ENCODE measurements at regions not wholly inside any gene's neighbourhood (a gene's known extent, or its start where the extent isn't known, plus 50 kb on each side); places are given as distances from the start of the nearest gene placed in this dataset.

DNA sequence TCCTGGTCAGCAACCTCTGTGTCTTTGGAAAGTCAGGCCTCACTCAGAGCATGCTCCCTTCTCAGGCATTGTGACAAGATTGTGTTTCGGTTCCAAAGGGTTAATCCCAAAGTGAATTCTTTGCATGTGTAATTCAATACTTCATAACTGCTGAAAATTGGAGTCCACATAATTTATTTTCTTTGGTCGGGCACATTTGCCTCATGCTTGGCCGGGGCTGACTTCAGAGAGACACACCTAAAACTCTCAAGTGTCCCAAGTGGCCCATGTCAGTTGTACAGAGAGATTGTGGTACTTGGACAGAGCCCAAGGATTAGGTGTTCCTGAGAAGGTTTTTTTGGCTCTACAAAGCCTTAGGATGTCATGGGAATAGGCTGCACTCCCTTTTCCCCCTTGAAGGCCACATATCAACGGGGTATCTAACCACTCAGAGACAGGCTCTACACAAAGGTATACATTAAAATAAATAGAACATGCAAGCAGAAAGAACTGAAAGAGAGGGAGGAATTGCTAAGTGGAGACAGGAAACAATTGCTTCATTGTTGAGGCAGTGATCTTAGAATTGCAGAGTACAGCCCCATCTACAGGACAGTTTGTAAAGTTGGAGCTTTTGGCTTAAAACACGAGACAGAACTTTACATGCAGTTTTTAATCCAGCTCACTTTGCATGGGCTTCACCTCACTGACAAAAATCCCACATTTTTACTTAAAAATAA, 1232.3 kb upstream of the ZEB2 start:
- TF ChIP-seq, protein P1, sequence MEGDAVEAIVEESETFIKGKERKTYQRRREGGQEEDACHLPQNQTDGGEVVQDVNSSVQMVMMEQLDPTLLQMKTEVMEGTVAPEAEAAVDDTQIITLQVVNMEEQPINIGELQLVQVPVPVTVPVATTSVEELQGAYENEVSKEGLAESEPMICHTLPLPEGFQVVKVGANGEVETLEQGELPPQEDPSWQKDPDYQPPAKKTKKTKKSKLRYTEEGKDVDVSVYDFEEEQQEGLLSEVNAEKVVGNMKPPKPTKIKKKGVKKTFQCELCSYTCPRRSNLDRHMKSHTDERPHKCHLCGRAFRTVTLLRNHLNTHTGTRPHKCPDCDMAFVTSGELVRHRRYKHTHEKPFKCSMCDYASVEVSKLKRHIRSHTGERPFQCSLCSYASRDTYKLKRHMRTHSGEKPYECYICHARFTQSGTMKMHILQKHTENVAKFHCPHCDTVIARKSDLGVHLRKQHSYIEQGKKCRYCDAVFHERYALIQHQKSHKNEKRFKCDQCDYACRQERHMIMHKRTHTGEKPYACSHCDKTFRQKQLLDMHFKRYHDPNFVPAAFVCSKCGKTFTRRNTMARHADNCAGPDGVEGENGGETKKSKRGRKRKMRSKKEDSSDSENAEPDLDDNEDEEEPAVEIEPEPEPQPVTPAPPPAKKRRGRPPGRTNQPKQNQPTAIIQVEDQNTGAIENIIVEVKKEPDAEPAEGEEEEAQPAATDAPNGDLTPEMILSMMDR (IDR thresholded peaks at IDR 0.05): peak in 1 of 3 donors; percentile 6
- DNase-seq (ENCODE audit: low spot score): no peak
- peak; percentile 74 for ATAC-seq (ENCODE audit: low FRiP score)

DNA sequence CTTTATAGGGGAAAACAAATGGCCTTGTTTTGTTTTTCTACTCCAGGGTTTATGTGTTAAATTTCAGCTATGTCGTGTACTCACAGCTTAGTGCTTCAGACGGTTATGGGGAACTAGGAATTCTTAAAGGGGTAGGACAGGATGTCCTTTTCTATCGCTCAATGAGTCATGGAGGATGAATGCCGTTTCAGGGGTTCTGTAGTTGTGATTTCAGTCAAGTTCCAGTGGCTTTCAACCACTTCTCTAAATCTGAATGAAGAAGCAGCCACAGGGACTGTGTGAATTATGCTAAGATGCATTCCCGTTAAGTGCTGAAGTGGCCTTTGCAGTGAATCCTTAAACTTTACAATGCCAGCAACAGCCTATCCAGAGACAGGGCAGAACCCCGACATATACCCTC, 1231.7 kb upstream of the ZEB2 start:
- TF ChIP-seq, protein P1 (IDR thresholded peaks at IDR 0.05): no peak
- ATAC-seq (ENCODE audit: low FRiP score) (peak; percentile 22), DNase-seq (ENCODE audit: low spot score) (no peak)

DNA sequence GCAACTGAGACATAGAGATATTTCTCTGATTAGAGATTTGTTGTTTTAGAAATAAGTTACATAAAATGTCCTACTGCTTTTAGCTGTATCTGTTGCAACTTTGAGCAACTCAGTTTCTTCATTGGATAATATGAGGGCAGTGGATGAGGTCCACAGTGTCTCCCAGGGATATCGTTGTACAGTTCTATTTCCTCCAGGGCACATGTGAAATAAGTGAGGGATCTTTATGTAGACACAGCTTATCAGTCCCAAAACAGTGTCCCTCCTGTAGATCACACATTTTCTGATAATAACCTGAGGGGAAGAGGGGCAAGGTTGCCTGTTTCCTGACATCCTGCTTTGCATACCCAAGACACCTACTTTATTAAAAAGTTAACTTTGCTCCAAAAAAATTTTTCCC, 1231.2 kb upstream of the ZEB2 start:
- no peak for DNase-seq (ENCODE audit: low spot score)
- ATAC-seq (ENCODE audit: low FRiP score): no peak
- TF ChIP-seq, protein P1 (IDR thresholded peaks at IDR 0.05): no peak

DNA sequence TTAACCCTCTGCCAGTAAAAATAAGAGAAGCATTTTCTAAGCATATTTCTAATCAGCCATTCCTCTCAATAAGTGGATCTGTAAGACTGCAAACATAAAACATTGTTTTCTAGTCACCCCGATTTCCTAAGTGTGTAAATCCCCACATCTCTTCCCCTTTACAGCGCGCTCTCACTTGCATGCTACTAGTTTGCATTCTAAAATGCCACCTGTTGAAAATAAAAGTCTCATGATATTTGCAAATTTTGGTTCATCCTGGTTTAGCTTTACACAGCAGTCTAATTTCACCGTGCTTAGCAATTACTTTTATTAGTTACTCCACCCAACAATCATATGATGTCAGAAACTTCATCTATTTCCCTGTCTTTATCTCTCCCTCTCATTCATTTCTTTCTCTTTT, 1230.7 kb upstream of the ZEB2 start:
- peak; percentile 18 for ATAC-seq (ENCODE audit: low FRiP score)
- TF ChIP-seq, protein P1 (IDR thresholded peaks at IDR 0.05): no peak
- no peak for DNase-seq (ENCODE audit: low spot score)

DNA sequence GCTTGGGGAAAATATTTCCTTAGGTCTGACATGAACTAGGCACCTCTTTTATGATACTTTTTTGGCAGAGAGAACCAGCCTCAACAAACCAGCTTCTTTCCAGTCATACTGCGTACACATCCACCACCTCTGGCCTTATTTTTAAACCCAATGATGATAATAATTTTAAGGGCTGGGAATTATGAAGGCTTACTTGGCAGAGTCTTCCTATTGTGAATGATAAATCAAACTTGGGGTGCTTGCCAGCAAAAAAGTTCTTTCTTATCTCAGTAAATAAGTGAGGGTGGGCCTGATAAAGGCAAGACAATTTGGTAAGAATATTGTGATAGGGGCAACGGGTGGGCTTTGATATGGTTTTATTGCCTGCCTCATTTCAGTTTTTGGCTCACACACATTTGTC, 1230.2 kb upstream of the ZEB2 start:
- TF ChIP-seq, protein P1 (IDR thresholded peaks at IDR 0.05): no peak
- ATAC-seq (ENCODE audit: low FRiP score) (no peak), DNase-seq (ENCODE audit: low spot score) (no peak)

DNA sequence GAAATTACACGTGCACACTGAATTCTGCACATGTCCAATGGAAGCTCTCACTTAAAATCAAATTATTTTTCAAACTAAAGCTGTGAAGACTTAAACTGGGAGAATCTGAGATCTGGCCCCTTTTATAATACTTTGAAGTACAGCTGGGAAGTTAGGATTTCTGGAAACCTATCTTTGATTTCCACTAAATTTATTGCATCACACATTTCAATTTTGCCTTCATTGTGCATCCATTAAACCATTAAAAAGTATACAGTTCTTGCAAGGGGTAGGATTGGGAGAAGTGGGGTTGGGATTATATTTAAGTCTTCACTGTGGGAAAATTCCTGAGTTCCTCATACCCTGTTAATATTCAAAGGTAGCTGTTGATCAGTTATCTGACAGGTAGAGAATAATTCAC, 1229.6 kb upstream of the ZEB2 start:
- TF ChIP-seq, protein P1 (IDR thresholded peaks at IDR 0.05): no peak
- ATAC-seq (ENCODE audit: low FRiP score) (no peak), DNase-seq (ENCODE audit: low spot score) (no peak)

DNA sequence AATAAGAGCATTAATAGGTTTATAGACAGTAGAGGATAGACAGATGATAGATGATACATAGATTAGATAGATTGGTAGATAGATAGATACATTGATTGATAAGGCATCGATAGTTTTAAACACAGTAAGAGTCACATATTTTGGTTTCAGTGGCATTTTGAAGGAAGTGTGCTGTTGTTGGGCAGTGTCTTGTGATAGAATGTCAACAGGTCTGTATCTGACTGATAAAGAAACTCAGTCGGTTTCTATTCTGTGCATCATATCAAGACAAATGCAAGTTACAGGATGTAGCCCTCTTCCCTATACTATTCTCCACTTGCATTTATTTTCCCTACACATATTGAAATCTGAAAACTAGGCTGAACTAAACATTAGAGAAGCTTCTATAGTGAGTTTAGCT, 1229.0 kb upstream of the ZEB2 start:
- ATAC-seq (ENCODE audit: low FRiP score) (no peak), DNase-seq (ENCODE audit: low spot score) (no peak)
- TF ChIP-seq, protein P1 (IDR thresholded peaks at IDR 0.05): no peak

All from omental fat pad (tissue), 3 donors.